Lung (tissue), 11 donors: ENCODE measurements at regions not wholly inside any gene's neighbourhood (a gene's known extent, or its start where the extent isn't known, plus 50 kb on each side); places are given as distances from the start of the nearest gene placed in this dataset.

Experiments used
- ATAC-seq: fragments of 200-7000 bp; cut with Tn5 transposase; one replicate; pipeline ENCODE4 v1.9.1; 2020; ENCODE audit warnings: moderate number of reproducible peaks; ENCODE audit not compliant: insufficient read depth, low FRiP score
- DNase-seq, 3 donors: peaks; one replicate each; pipeline ENCODE4 v3.0.0-alpha.2; 2013 to 2017
- H3K27ac ChIP-seq, 2 donors: one replicate each; pipeline ENCODE4 v1.5.1; 2013; ENCODE audit warnings: mild to moderate bottlenecking in 2 of 2, moderate library complexity in 2 of 2, control low read depth in 1 of 2, inconsistent platforms in 1 of 2, low read depth in 1 of 2, low read length in 1 of 2
- H3K27me3 ChIP-seq, 3 donors: one replicate each; pipeline ENCODE4 v1.5.1; 2013; ENCODE audit warnings: low read length in 2 of 3; ENCODE audit not compliant: control insufficient read depth in 3 of 3, insufficient read depth in 3 of 3
- H3K36me3 ChIP-seq, 4 donors: one replicate each; pipeline ENCODE4 v1.5.1; 2013; ENCODE audit warnings: low read length in 4 of 4, mild to moderate bottlenecking in 1 of 4, moderate library complexity in 1 of 4; ENCODE audit not compliant: control insufficient read depth in 4 of 4, insufficient read depth in 4 of 4
- H3K4me1 ChIP-seq, 5 donors: one replicate each; pipeline ENCODE4 v1.5.1; 2013; ENCODE audit warnings: low read length in 5 of 5, mild to moderate bottlenecking in 2 of 5, moderate library complexity in 1 of 5; ENCODE audit not compliant: control insufficient read depth in 5 of 5, insufficient read depth in 5 of 5
- H3K4me3 ChIP-seq: one replicate; pipeline ENCODE4 v1.5.1; 2013; ENCODE audit warnings: mild to moderate bottlenecking, control low read depth, moderate library complexity
- H3K9ac ChIP-seq, 2 donors: one replicate each; pipeline ENCODE4 v1.5.1; 2013; ENCODE audit warnings: low read length in 2 of 2, control low read depth in 1 of 2; ENCODE audit not compliant: insufficient read depth in 1 of 2
- H3K9me3 ChIP-seq, 4 donors: one replicate each; pipeline ENCODE4 v1.5.1; 2013; ENCODE audit warnings: low read length in 3 of 4, mild to moderate bottlenecking in 1 of 4, moderate library complexity in 1 of 4; ENCODE audit not compliant: control insufficient read depth in 4 of 4, insufficient read depth in 3 of 4
- WGBS, 2 donors: extraction: QIAGEN DNeasy Blood & Tissue Kit; methylation state at CpG; one replicate each; pipeline ENCODE4 v1.1.7; 2013; 5-methylcytosine and 5-hydroxymethylcytosine counted together
- TF ChIP-seq, protein P1 (sequence below): IDR thresholded peaks from 2 replicates; pipeline ENCODE4 v1.5.1; 2012; ENCODE audit warnings: mild to moderate bottlenecking; ENCODE audit errors: control extremely low read depth, extremely low read depth
- donor health status: control.
- donor health status: control.
- donor health status: Bipolar disorder and iron deficiency.
- donor health status: healthy.
- donor health status: DM: yes; HTN: yes; CAD: no.

DNA sequence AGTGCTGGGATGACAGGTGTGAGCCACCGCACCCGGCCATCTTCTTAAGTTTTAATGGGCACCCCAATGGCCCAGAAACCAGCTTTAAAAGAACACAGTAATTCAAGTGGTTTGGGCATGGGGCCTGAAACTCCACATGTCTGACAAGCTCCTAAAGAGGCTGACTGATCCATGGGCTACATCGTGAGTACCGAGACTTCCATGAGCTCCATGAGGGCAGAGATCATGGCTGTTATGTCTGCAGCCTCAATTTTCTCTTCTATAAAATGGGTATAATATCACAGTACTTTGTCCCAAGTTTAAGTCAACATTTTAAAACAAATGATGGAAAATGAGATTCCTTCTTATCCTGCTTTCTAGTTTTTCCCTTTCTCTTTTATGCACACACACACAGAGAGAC, 397.6 kb upstream of the MAF start:
- no peak overlapping the region for H3K9ac ChIP-seq
- no peaks in the 10 kb centered on the region for H3K36me3 ChIP-seq
- H3K27me3 ChIP-seq, result no peaks in the 10 kb centered on the region
- H3K4me3 ChIP-seq, result no peak overlapping the region
- no peak overlapping the region for H3K27ac ChIP-seq
- no peaks in the 10 kb centered on the region for H3K9me3 ChIP-seq
- TF ChIP-seq, protein P1, sequence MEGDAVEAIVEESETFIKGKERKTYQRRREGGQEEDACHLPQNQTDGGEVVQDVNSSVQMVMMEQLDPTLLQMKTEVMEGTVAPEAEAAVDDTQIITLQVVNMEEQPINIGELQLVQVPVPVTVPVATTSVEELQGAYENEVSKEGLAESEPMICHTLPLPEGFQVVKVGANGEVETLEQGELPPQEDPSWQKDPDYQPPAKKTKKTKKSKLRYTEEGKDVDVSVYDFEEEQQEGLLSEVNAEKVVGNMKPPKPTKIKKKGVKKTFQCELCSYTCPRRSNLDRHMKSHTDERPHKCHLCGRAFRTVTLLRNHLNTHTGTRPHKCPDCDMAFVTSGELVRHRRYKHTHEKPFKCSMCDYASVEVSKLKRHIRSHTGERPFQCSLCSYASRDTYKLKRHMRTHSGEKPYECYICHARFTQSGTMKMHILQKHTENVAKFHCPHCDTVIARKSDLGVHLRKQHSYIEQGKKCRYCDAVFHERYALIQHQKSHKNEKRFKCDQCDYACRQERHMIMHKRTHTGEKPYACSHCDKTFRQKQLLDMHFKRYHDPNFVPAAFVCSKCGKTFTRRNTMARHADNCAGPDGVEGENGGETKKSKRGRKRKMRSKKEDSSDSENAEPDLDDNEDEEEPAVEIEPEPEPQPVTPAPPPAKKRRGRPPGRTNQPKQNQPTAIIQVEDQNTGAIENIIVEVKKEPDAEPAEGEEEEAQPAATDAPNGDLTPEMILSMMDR, result no peak
- no peaks in the 10 kb centered on the region for H3K4me1 ChIP-seq
- WGBS, 2 donors, result 97 to 100% methylated on average over 4 of the region's 4 CpGs
- DNase-seq (no peak), ATAC-seq (no peak)

DNA sequence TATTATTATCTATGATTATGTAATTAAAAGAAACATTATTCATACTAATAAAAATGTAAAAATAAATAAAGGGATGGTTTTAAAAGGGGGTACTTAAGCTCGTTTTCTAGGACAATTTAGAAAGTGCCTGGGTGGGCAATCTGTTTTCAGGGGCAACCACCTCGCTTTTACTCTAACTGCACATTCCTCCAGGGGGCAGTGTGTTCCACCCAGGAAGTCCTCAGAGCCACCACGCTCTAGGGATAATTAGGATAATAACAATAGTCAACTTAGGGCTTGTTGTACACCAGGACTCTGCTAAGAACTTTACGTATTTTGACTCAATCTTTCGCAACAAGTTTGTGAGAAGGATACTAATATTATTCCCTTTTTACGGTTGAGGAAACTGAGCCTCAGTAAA, 396.7 kb upstream of the MAF start:
- 71 to 81% methylated on average over 6 of the region's 6 CpGs for WGBS, 2 donors
- Histone ChIP-seq H3K9me3 (no peaks in the 10 kb centered on the region), H3K4me3 (no peak overlapping the region), H3K9ac (no peak overlapping the region), H3K27me3 (no peaks in the 10 kb centered on the region), H3K4me1 (no peaks in the 10 kb centered on the region), H3K27ac (no peak overlapping the region), H3K36me3 (no peaks in the 10 kb centered on the region)
- TF ChIP-seq, protein P1, result peak; percentile 13
- ATAC-seq (no peak), DNase-seq (peak in 1 of 3 donors; percentile 38)

DNA sequence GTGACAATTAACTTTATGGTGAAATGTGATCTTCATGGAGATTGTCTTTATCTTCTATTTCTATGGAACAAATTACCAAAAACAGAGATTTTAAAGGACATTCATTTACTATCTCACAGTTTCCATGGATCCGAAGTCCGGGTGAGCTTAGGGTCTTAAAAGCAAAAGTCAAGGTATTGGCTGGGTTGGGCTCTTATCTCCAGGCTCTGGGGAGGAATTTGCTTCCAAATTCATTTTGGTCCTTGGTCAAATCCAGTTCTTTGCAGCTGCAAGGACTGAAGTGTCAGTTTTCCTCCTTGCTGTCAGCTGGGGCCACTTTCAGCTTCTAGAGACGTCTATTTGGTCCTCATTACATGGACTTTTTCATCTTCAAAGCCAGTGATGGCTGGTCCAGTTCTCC, 395.8 kb upstream of the MAF start:
- Histone ChIP-seq H3K9me3 (peaks cover 0 to 3% (median 0%) of the 10 kb centered on the region in 4 donors), H3K27me3 (no peaks in the 10 kb centered on the region), H3K27ac (no peak overlapping the region), H3K4me1 (no peaks in the 10 kb centered on the region), H3K4me3 (no peak overlapping the region), H3K36me3 (no peaks in the 10 kb centered on the region), H3K9ac (no peak overlapping the region)
- 88 to 91% methylated on average over 3 of the region's 3 CpGs for WGBS, 2 donors
- no peak for DNase-seq
- TF ChIP-seq, protein P1, result no peak
- no peak for ATAC-seq

DNA sequence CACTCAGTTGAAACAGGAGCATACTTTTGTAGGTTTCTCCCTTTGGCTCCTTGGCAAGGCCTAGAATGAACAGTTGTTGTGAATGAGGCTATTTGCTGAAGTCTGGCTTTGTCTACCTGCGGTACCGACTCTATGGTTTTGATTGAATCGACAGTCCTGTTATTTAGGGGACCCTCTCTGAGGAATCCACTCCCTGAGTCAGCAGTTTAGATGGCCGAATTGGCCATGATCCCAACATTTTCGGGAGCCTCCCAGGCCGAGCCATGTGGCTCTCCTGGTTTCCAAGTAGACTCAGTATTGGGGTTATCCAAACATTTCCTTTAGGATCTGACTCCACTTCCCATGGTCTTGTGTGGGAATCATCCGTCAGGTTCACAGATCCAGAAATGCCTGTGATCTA, 394.8 kb upstream of the MAF start:
- no peak overlapping the region for H3K4me3 ChIP-seq
- H3K27me3 ChIP-seq, result no peaks in the 10 kb centered on the region
- no peak for DNase-seq
- no peak overlapping the region for H3K9ac ChIP-seq
- ATAC-seq, result no peak
- H3K4me1 ChIP-seq, result no peaks in the 10 kb centered on the region
- TF ChIP-seq, protein P1, result no peak
- WGBS, 2 donors, result 90 to 93% methylated on average over 7 of the region's 7 CpGs
- H3K36me3 ChIP-seq, result no peaks in the 10 kb centered on the region
- H3K27ac ChIP-seq, result no peak overlapping the region
- peaks cover 0 to 3% (median 0%) of the 10 kb centered on the region in 4 donors for H3K9me3 ChIP-seq
